Ecto neural progenitor cell (in vitro differentiated cells): ENCODE measurements at regions not wholly inside any gene's neighbourhood (a gene's known extent, or its start where the extent isn't known, plus 50 kb on each side); places are given as distances from the start of the nearest gene placed in this dataset.
"Not testable (repeated sequence)": the region's sequence is repeated elsewhere in the genome, so short reads cannot be mapped to it uniquely, and the experiment has no call there.

Experiments
- DNase-seq: peaks from one replicate; pipeline ENCODE4 v3.0.0-alpha.2; 2018; ENCODE audit warnings: low spot score

DNA sequence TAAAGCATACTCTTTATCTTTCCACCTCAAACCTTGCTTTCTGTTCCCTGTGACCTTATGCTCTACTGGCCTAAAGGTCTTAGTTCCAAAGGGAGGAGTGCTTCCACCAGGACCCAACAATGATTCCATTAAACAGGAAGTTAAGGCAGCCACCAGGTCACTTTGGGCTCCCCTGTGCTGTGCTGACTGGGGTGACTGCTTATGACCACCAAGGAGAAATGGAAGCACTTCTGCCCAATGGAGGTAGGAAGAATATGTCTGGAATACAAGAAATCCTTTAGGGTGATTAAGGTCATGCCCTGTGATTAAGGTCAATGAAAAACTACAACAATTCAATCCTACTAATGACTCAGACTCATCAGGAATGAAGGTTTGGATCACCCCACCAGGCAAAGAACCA is 233.8 kb upstream of the CDH11 start:
- DNase-seq: no peak

DNA sequence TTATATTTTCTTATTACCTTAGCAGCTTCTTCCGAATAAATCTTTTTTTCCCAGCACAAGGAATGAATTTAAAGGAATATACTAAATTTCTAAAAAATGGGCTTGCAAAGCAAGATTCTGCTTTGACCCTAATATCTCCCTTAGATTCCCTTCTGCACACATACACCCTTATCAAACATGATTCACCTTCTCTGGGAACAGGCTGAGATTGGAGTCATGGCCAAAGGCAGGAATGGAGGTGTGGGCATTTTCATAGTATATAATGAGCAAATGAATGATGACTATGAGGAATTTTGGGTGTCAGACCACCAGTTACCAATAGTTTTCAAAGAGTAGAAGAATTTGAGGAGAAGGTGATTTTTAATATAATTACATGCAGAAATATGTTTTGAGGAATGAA is 231.3 kb upstream of the CDH11 start:
- DNase-seq: no peak

DNA sequence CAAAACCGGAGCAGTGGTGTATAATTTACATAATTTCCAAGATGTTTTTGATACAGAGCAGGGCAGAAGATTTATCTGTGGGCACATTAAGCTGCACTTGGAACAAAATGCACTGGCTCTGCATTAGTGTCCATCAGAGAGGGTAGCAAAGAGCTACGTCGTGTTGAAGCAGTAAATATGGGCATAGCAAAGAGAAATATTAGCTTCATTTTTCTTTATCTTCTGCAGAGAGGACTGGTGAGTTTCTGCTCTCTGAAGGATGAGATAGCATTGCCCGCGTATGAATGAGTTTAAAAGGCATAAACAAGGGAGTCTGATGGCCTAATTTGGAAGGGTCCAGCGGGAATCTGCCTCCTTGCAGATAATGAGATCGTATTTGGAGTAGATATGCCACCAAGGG is 227.8 kb upstream of the CDH11 start:
- no peak for DNase-seq

DNA sequence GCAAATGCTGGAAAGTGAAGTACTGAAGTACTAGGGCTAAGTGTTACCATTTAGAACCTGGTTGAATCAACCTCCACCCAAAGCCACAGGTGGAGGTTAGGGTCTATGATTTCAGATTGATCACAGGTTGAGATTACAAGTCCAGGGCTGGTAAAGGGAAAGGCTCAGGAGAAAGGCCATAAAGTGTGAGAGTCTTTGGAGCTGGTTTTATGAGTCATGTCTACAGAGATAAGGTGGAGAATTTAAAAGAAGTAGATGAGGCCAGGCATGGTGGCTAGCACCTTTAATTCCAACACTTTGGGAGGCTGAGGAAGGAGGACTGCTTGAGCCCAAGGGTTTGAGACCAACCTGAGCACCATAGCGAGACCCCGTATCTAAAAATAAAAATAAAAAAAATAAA is 221.7 kb upstream of the CDH11 start:
- no peak for DNase-seq

DNA sequence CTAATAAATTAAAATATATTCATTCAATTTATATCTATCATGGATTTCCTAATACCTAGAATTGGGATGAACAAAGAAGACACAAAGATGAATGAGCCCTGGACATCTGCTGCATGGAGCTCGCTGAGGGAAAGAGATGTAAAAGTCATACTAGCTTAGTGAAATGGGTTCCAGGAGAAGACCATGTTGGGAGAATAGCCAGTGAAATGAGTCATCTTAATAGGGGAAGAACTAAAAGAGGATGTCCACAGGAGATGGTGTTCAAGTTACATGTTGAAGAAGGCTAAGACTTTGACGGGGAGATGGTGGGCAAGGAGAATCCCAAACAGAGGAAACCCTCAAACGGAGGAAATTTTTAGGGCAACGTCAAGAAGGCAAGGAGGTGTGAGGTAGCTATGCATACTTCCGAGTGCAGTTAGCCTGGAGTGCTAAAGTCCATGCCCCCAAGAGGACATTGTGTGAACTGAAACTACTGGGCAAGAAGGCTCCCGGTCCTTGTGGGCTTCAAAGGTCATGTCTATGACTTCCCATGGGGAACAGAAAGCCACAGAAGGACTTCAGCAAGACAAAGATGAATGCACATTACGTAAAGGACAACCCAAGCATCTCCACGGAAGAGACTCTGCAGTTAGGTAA is 220.5 kb upstream of the CDH11 start:
- no peak for DNase-seq

DNA sequence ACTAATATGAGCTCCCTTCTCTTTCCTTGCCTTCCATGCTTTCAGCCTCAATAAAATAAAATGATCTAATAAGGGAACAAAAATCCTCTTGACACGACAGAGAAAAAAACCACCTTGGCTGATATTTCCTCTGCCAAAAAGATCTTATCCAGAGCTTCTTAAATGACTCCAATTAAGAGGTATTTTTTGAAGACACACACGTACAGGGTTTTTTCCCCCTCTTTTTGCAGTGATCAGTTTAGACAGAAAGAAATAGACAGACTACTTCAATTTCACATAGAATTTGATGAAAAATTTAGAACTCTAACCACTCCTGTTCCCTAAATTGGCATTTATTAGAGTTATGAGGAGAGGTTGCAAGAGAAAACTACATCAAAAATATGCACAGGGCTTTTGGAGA is 217.2 kb upstream of the CDH11 start:
- DNase-seq: no peak

DNA sequence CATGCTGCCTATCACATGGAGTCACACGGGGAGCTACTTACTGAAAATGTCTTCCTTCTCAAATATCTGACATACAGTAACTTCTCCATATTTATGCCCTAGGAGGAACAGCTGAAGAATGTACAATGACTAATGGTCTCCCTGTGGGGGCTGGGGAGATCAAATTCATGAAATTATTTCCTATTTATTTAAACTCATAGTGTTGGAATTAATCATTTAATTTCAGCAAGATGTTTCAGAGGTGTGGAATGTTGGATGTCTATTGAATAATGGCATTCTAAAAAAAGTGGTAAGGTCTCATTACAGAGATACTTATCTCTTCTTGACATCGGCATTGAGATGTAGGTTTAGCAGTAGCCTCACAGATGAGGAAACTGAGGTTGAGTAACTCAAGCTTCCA is 214.3 kb upstream of the CDH11 start:
- no peak for DNase-seq

DNA sequence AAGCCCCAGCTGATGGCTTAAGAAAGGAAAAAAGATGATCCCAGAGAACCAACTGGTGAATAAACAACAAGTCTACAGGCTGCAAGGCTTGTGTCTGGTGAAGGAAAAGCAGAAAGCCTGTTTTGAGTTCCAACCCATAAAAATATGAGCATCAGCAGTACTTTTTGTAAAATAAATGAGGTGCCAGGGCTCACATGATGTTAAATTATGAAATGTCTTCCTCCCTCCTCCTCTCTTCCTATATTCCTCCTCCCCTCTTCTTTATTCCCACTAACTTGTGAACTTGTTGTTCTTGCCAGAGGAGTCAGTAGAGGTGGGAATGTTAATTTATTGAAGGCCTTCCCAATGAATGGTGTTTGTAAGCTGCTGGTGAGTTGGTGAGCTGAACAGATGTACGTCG is 212.2 kb upstream of the CDH11 start:
- no peak for DNase-seq

DNA sequence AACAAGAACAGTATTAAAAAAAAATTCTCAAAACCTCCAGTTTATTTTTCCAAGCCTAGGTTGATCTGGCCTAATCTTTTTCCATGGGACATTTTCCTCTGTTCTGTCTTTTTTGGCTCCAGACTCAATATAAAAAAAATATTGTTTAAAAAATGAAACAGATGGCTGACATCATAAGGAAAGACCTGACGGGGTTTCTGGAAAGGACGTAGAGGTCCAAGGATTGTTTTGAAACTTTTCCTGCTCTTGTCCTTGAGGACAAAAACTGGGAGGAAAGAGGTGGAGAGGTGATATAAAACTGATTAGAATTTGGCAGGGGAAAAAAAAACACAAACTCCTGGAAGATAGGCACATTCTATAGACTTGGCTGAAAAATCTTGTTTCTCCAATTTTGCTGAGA is 211.4 kb upstream of the CDH11 start:
- no peak for DNase-seq

DNA sequence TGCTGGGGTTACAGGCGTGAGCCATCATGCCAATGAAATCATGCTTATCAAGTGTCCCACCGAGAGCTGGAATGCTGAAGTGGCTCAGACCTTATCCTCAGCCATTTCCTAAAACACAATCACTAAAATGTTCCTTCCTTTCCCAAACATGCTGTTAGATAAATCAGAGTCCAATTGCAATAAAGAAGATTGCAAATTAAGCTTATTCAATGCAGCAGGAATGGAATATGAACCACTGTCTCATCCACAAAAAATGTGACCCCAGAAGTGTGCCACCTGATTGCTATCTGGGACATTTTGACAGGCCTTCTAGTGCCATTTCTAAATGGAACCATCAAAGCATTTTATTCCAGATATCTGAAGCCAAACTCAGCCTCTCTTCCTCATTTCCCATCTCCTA is 205.5 kb upstream of the CDH11 start:
- DNase-seq: no peak

DNA sequence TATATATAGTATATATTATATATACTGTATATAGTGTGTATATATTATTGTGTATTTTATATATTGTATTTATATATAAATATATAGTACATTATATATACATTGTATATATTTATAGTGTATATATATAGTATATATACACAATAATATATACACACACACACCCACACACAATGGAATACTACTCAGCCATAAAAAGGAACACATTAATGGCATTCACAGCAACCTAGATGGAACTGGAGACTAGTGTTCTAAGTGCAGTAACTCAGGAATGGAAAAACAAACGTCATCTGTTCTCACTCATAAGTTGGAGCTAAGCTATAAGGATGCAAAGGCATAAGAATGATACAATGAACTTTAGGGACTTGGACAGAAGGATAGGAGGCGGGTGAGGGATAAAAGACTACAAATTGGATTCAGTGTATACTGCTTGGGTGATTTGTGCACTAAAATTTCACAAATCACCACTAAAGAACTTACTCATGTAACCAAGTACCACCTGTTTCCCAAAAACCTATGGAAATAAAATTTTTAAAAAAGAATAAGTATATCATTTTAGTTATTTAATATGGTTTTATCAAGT is 201.9 kb upstream of the CDH11 start:
- no peak for DNase-seq

DNA sequence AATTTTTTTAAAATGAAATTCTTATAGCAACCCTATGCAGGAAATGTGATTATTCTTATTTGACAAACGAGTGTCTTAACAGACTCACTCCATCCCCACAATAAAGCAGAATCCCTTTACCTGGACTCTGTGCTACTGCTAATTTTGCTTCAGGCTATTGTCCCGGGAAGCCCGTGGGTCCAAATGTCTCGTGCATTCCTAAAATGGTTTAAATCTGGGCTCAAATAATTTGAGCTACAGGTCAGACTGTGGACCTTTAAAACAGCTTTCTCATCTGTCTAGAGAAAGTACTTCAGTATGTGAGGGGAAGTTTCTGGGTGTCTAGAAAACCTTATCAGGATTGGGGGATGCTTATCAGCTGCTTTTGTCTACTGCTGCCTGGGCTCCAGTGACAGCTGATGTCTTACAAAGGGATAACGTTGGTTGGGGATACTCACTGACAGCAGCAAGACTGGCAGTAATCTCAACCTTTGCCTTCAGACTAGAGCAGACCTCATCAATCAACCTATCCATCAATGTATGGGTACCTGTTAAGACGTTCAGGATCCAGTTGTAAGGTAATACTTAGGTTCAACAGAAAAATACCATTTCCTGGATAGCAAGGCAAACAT is 197.9 kb upstream of the CDH11 start:
- DNase-seq: no peak

DNA sequence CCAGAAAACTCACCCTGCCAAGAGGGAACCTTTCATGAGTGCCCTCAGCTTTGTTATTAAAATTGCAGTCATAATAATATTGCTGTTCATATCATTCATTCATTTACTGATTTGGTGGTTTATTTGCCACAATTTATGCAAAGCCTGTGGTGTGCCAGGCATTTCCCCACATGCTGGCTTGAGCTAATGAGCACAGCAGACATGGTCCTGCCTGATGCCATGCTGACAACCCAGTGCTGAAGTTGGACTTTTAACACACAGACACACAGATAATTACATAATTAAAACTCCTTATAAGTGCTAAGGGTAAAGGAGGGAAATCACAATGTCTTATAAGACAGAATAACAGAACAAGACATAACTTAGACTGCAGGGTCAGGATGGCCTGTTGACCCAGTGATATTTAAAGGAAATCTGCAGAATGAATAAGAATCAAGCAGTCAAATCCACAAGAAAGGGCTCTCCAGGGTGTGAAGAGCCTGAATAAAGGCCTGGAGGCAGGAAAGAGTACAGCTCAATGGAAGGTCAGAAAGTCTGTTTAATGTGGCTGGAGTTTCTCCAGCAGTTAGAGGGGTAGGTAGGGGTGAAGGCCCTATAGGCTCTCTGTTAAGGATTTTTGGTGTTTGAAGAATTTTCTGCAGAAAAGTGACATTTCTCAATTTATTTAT is 196.9 kb upstream of the CDH11 start:
- DNase-seq: no peak

DNA sequence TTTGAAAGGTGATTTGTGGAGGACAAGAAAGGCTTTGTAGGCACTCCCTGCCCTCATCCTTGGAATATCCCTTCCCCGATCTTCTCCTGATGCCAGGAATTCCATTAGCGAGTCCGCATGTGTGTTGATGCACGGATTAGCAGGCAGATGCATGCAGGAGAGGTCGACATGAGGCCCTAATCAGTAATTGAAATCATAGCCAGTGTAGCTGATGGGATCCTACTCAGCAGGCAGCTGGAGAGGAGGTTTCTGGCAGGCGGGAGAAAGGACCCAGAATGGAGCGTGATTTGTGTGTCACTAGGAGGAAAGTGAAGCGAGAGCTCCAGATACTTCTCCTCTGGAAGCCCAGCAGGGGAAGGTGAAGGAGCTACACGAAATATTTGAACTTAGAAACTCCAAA is 196.3 kb upstream of the CDH11 start:
- no peak for DNase-seq

DNA sequence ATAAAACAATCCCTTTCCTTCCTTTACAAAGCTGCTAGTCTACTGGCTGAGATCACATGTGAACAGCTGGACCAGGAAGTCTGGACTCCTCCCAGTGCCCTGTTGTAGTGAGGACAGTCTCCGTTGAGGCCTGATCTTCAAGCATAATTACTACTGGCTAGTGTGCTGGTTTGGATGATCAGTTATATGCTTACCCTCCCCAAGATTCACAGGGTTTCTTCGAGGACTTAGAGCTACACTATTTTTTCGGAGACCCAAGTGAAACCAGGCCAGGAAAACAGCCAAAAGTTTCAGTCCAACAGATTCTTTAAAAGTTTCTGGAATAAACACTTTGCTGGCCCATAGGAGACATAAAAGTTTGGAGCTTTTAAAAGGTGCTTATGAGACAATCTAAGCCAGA is 194.9 kb upstream of the CDH11 start:
- DNase-seq: no peak

DNA sequence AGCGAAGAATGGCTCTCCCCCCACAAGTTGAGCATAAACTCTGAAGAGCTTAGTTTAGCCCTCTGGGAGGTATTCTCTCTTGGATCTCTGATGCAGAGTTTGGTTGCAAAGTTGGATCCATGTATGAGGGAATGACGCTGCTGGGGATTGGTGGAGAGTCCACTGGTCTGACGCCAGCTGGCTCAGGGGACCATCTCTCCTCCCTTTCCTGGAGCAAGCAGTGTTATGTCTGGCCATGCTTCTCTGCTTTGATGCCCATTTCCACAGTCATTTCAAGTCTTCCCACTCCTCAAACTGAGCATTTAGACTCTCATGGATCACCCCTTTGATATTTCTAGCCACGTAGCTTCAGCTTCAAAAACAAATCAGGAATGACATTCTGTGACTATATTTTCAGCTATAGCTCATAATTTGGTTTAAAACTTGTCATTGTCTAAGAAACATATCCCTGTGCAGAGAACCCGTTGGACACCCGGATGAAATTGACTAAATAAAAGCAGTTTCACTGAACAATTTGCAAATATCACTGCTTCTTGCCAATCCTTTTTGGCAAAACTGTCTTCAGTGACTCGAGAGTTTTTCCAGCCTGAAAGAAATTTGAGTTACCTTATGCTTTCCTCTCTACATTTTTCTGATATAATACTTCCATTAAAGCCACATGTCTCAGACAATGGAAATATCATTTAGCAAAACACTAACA is 193.4 kb upstream of the CDH11 start:
- no peak for DNase-seq

DNA sequence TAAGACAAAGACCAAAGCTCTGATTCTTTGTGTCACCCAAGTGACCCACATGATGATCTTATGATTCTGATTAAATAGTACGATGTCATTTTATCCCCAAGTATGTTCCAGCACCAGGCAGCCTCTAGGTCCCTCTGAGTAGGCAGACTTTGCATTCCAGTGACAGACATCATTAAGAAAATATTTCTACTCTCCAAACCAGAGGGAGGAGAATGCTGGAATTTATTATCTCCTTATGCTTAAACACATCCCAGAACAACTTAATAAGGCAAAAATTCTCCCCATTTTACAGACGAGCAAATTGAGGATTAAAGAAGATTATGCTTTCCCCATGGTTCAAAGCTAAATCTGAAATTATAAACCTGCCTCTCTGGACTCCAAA is 192.8 kb upstream of the CDH11 start:
- no peak for DNase-seq

DNA sequence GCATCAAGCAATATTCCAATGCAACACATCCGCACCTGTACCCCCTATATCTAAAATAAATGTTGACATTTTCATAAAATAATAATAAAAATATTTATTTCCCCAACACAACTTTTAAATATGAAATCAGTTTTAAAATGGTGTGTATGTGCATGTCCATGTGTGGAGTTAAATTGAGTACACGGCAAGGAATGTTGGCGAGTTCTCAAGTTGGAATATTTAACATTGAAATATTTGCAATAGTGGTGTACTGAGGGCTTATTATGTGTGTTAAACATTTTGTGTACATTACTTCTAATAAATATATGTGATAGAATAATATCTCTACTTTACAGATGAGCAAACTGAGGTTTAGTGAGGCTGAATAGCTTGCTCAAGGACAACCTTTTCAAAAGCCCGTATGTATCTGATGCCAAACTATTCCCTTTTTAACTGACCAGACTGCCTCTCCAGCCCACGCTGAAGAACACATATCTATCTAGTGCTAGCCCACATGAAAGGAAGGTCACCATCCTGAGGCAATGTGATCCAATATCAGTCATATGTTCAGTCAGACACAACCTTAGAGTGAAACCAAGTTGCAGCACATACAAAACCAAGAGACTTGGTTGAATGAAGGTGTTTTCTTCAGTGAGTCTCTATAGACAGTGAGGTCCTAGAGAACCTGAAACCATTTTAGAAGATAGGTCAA is 192.2 kb upstream of the CDH11 start:
- DNase-seq: no peak

DNA sequence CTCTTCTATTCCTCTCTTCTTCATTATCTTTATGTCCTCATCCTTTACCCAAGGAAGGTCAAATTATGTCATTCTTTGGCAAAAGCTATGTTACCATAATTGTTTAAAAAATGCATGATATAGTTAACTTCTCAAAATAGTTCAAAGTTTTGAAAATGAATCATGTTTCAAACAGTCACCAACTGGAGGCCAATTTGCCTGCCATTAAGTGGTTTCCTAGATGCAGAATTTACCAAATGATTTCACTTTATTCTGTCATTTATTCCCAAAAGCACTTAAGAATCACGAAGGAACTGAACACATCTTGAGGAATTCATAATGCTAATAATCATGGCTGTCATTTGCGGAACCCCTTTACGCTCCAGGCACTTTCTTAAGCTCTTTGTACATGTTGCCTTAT is 190.9 kb upstream of the CDH11 start:
- DNase-seq: no peak

DNA sequence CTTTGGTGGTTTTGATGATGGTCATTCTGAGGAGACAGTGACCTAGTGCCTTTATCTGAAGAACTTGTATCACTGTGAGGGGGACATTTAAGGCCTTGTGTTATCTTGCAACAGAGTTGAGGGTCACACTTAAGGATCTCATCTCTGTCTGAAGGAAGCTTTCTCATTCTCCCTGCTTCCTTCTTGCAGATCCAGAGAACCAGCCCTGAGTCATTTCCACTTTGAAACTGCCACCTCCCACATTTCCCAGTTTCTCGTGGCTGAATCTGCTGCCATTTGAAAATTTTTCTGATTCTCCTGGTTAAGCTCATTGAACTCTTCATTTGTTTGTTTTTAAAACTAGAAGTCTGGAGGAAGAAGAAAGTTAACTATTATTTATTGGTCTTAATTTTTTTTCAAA is 190.2 kb upstream of the CDH11 start:
- DNase-seq: no peak

DNA sequence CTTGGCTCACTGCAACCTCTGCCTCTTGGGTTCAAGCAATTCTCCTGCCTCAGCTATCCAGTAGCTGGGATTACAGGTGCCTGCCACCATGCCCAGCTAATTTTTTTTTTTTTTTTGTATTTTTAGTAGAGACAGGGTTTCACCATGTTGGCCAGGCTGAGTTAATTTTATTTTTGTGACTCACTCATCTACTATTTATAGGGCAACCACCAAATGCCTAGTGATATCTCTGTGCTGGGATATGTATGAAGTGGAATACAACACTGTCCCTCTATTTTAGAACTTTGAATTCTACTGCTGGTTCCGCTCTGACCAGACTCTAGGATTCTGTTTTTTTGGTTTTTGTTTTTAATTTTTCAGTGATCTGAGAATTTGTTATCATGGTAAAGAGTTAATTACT is 188.6 kb upstream of the CDH11 start:
- not testable (repeated sequence) for DNase-seq

DNA sequence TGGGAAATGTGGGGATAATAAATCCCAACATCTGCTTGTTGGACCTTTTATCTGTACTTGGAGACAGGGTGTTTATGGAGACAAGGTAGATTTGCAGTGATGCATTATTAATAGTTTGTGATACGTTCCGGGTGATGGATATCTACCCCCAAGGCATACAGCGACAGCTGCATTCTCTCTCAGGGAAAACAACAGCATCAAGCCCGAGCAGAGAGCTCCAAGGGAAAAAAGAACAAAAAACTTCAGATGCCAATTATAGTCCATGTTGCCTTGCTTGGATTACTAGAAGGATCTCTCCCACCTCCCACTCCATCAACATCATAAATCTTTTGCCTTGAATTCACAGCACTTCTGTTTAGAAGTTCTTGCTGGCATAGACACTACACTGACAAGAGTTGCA is 187.5 kb upstream of the CDH11 start:
- DNase-seq: no peak
